ENCODE measurements at regions not wholly inside any gene's neighbourhood (a gene's known extent, or its start where the extent isn't known, plus 50 kb on each side); places are given as distances from the start of the nearest gene placed in this dataset.
A peak's percentile ranks its signal among the peaks of the same experiment; 100 is the strongest.

- CTCF ChIA-PET: no interaction called here
- H3K4me3 ChIP-seq (ENCODE audit: insufficient read depth, low read depth, low read length): no peak overlapping the region
- H4K91ac ChIP-seq (ENCODE audit: insufficient read depth, low read depth, low read length): no peak overlapping the region
- peak overlapping the region; percentile 43 for H2BK5ac ChIP-seq (ENCODE audit: low read depth, low read length, poor library complexity, severe bottlenecking)
- TF ChIP-seq BHLHE40 (IDR thresholded peaks at IDR 0.05; ENCODE audit: low read depth, low read length) (no peak), SMC3 (IDR thresholded peaks at IDR 0.05; ENCODE audit: low read depth, low read length) (no peak), CEBPB (IDR thresholded peaks at IDR 0.05; ENCODE audit: low read depth, low read length) (no peak), USF2 (IDR thresholded peaks at IDR 0.05; ENCODE audit: low read depth, low read length) (no peak), MAZ (IDR thresholded peaks at IDR 0.05; ENCODE audit: borderline replicate concordance, low read depth, low read length) (no peak), NFE2L2 (IDR thresholded peaks at IDR 0.05; ENCODE audit: low read depth, low read length) (no peak), RAD21 (IDR thresholded peaks at IDR 0.05; ENCODE audit: low read length) (no peak), MAFK (IDR thresholded peaks at IDR 0.05; ENCODE audit: low read depth, low read length) (no peak), MXI1 (IDR thresholded peaks at IDR 0.05; ENCODE audit: borderline replicate concordance, low read depth, low read length) (no peak), FOS (IDR thresholded peaks at IDR 0.05; ENCODE audit: low read depth, low read length) (no peak), RFX5 (IDR thresholded peaks at IDR 0.05; ENCODE audit: low read depth, low read length) (no peak), ELK1 (IDR thresholded peaks at IDR 0.05; ENCODE audit: borderline replicate concordance, low read depth, low read length) (no peak), POLR2A (IDR thresholded peaks at IDR 0.05; ENCODE audit: low read depth, low read length) (no peak), CHD1 (IDR thresholded peaks at IDR 0.05; ENCODE audit: low read depth, low read length) (no peak), RCOR1 (IDR thresholded peaks at IDR 0.05; ENCODE audit: insufficient replicate concordance, low read length) (no peak)
- TF ChIP-seq, protein P1, sequence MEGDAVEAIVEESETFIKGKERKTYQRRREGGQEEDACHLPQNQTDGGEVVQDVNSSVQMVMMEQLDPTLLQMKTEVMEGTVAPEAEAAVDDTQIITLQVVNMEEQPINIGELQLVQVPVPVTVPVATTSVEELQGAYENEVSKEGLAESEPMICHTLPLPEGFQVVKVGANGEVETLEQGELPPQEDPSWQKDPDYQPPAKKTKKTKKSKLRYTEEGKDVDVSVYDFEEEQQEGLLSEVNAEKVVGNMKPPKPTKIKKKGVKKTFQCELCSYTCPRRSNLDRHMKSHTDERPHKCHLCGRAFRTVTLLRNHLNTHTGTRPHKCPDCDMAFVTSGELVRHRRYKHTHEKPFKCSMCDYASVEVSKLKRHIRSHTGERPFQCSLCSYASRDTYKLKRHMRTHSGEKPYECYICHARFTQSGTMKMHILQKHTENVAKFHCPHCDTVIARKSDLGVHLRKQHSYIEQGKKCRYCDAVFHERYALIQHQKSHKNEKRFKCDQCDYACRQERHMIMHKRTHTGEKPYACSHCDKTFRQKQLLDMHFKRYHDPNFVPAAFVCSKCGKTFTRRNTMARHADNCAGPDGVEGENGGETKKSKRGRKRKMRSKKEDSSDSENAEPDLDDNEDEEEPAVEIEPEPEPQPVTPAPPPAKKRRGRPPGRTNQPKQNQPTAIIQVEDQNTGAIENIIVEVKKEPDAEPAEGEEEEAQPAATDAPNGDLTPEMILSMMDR (conservative IDR thresholded peaks at IDR 0.05; ENCODE audit: low read depth, low read length): no peak
- no peaks in the 10 kb centered on the region for H4K20me1 ChIP-seq (ENCODE audit: insufficient read depth, low read length)
- H2AFZ ChIP-seq (replicated peaks; ENCODE audit: low read length, poor library complexity): no peak overlapping the region
- peak overlapping the region; percentile 60; the same call in 1 of the 2 replicates for H3K14ac ChIP-seq (replicated peaks; ENCODE audit: low read depth, low read length)
- peak overlapping the region; percentile 37; the same call in 1 of the 2 replicates for H3K4ac ChIP-seq (ENCODE audit: low read depth, low read length)
- H3K4me2 ChIP-seq (ENCODE audit: low read depth, low read length): peak overlapping the region; percentile 50
- peak overlapping the region; percentile 53; the same call in 1 of the 3 replicates for H2BK15ac ChIP-seq (ENCODE audit: low read depth, low read length)
- peak overlapping the region; percentile 38; the same call in 1 of the 2 replicates for H3K23ac ChIP-seq (ENCODE audit: low read depth, low read length)
- H3K9me1 ChIP-seq (ENCODE audit: insufficient read depth, low read length): no peaks in the 10 kb centered on the region
- H3K9me3 ChIP-seq (ENCODE audit: control insufficient read depth, insufficient read depth, low read length): no peaks in the 10 kb centered on the region
- no peak overlapping the region for H4K5ac ChIP-seq (ENCODE audit: low read depth, low read length)
- H4K8ac ChIP-seq (ENCODE audit: low read depth in 2 of 2, low read length in 2 of 2): peak overlapping the region in 1 of 2 experiments; percentile 30; a peak in 1 of 4 replicates
- in situ Hi-C loops (cut with MboI; ENCODE audit: low sequenced_read_pairs): no loop called here
- H3K79me1 ChIP-seq (ENCODE audit: low read depth in 1 of 2, low read length in 2 of 2): no peaks in the 10 kb centered on the region
- H2BK120ac ChIP-seq (ENCODE audit: low read depth, low read length): peak overlapping the region; percentile 52; the same call in 1 of the 2 replicates
- WGBS, 2 experiments (ENCODE audit: extremely low coverage in 2 of 2, insufficient read length in 1 of 2): no CpG with 5 or more reads among the region's 1 CpG
- dilution Hi-C loops (cut with HindIII; ENCODE audit: low sequenced_read_pairs, unreplicated experiment): no loop called here
- H3K4me1 ChIP-seq (ENCODE audit: control insufficient read depth, insufficient read depth, low read length): peaks cover 2% of the 10 kb centered on the region
- H3K27me3 ChIP-seq (ENCODE audit: control insufficient read depth, insufficient read depth, low read length): no peaks in the 10 kb centered on the region
- no TSS peak for BruUV-seq (replicated peaks)
- H2AK9ac ChIP-seq (replicated peaks; ENCODE audit: low read depth, low read length, poor library complexity): no peak overlapping the region
- ATAC-seq (ENCODE audit: low read depth) (peak; percentile 21; the same call in 1 of the 2 replicates), DNase-seq (no peak)
- intact Hi-C loops (cut with micrococcal nuclease): loop anchor here (1.0 kb wide), 1 partner anchor 21 kb away; no protein-coding TSS in a partner anchor
- 0 out of 2 replicates have a peak overlapping the region, but pooled peaks have one; percentile 3 for H2BK20ac ChIP-seq (ENCODE audit: low read depth, low read length)
- peak overlapping the region; percentile 34; the same call in 1 of the 2 replicates for H3K18ac ChIP-seq (ENCODE audit: low read depth, low read length)
- POLR2A ChIA-PET (ENCODE audit: unreplicated experiment): no interaction called here
- H3K56ac ChIP-seq (ENCODE audit: extremely low read depth, insufficient read depth, low read length): no peak overlapping the region
- H3K9ac ChIP-seq (ENCODE audit: low read depth, low read length): no peak overlapping the region
- H3K27ac ChIP-seq (ENCODE audit: insufficient read depth, low read length): no peak overlapping the region
- H3K36me3 ChIP-seq (ENCODE audit: control insufficient read depth, insufficient read depth, low read length): no peaks in the 10 kb centered on the region
- no peak overlapping the region for H2AK5ac ChIP-seq (ENCODE audit: low read depth, low read length)
Observed at GRCh38 chr14:54189333-54189732, 207.5 kb upstream of the CDKN3 start.
